ENCODE measurements at regions not wholly inside any gene's neighbourhood (a gene's known extent, or its start where the extent isn't known, plus 50 kb on each side); places are given as distances from the start of the nearest gene placed in this dataset.

DNA sequence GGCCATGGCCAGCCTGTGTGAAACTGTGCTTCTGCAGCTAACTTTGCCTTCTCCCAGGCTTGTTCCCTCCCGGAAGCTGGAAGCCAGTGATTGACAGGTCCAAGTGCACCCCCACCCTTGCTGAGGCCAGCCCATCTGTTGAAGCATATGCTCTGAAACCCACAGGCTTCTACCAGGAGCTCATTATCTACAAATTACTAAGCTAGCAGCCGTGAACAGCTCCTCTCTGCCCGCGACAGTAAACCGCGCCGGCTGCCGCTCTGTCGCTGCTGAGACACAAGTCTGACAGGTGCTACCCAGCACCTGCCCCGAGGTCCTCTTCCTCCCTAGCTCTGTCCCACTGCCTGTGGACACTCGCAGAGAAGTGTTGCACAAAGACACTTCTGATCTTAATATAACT lies 490.9 kb downstream of the GADD45G start:
- no peaks in the 10 kb centered on the region for H3K4me1 ChIP-seq (ENCODE audit: control insufficient read depth in 2 of 2, insufficient read depth in 2 of 2, low read length in 1 of 2)
- no peaks in the 10 kb centered on the region for H3K36me3 ChIP-seq (ENCODE audit: control insufficient read depth in 2 of 2, insufficient read depth in 2 of 2, low read length in 1 of 2)
- H3K27ac ChIP-seq (ENCODE audit: low read depth in 2 of 2, low read length in 1 of 2), result no peak overlapping the region
- H3K27me3 ChIP-seq (ENCODE audit: control insufficient read depth in 1 of 2, insufficient read depth in 2 of 2, low read length in 2 of 2), result no peaks in the 10 kb centered on the region
- WGBS, 2 donors, result 58 to 64% methylated on average over 11 of the region's 11 CpGs
- H3K9me3 ChIP-seq (ENCODE audit: control insufficient read depth in 2 of 2, insufficient read depth in 1 of 2, low read depth in 1 of 2, low read length in 1 of 2), result no peaks in the 10 kb centered on the region
- H3K4me3 ChIP-seq (ENCODE audit: low read depth in 1 of 2, low read length in 2 of 2), result no peak overlapping the region

DNA sequence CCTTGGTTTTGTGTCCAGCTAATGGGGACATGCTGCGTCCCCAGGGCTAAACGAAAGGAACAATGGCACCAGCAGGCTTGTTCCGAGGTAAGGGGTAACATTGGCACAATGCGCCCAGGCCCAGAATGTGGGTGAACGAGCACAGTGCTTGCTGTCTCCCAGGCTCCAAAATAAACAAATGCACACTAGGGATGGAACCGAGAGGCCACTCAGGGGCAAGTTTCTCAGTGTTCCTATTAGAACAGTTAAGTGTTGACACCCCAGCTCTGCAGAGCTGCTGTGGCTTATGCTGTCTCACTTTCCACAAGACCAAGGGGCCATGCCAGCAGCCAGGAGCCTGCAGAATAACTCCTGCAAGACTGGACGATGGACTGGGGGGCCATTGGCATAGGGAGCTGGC lies 492.4 kb downstream of the GADD45G start:
- Histone ChIP-seq H3K9me3 (ENCODE audit: control insufficient read depth in 2 of 2, insufficient read depth in 1 of 2, low read depth in 1 of 2, low read length in 1 of 2) (no peaks in the 10 kb centered on the region), H3K27ac (ENCODE audit: low read depth in 2 of 2, low read length in 1 of 2) (no peak overlapping the region), H3K27me3 (ENCODE audit: control insufficient read depth in 1 of 2, insufficient read depth in 2 of 2, low read length in 2 of 2) (no peaks in the 10 kb centered on the region), H3K4me1 (ENCODE audit: control insufficient read depth in 2 of 2, insufficient read depth in 2 of 2, low read length in 1 of 2) (no peaks in the 10 kb centered on the region), H3K4me3 (ENCODE audit: low read depth in 1 of 2, low read length in 2 of 2) (no peak overlapping the region), H3K36me3 (ENCODE audit: control insufficient read depth in 2 of 2, insufficient read depth in 2 of 2, low read length in 1 of 2) (no peaks in the 10 kb centered on the region)
- 85 to 88% methylated on average over 7 of the region's 7 CpGs for WGBS, 2 donors

DNA sequence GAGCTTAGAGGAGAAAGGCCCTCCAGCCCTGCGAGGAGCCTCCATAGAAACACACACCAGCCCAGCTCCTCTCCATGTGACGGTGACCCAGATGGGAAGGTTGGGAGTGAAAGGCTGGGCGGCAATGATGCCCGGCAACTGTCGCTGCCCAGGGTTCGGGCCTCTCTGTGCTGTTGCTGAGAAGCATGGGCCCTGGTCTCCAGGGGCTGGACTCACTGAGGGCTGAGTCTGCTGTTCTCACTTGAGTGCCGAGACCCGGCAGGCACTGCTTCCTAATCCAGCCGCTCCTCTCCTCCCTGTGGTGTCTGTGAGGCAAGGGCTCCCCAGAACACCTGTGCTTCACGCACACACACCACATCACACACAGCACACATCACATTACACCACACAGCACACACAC lies 493.6 kb downstream of the GADD45G start:
- no peak overlapping the region for H3K4me3 ChIP-seq (ENCODE audit: low read depth in 1 of 2, low read length in 2 of 2)
- H3K27ac ChIP-seq (ENCODE audit: low read depth in 2 of 2, low read length in 1 of 2), result no peak overlapping the region
- no peaks in the 10 kb centered on the region for H3K4me1 ChIP-seq (ENCODE audit: control insufficient read depth in 2 of 2, insufficient read depth in 2 of 2, low read length in 1 of 2)
- no peaks in the 10 kb centered on the region for H3K27me3 ChIP-seq (ENCODE audit: control insufficient read depth in 1 of 2, insufficient read depth in 2 of 2, low read length in 2 of 2)
- 88 to 97% methylated on average over 10 of the region's 10 CpGs for WGBS, 2 donors
- no peaks in the 10 kb centered on the region for H3K9me3 ChIP-seq (ENCODE audit: control insufficient read depth in 2 of 2, insufficient read depth in 1 of 2, low read depth in 1 of 2, low read length in 1 of 2)
- no peaks in the 10 kb centered on the region for H3K36me3 ChIP-seq (ENCODE audit: control insufficient read depth in 2 of 2, insufficient read depth in 2 of 2, low read length in 1 of 2)

DNA sequence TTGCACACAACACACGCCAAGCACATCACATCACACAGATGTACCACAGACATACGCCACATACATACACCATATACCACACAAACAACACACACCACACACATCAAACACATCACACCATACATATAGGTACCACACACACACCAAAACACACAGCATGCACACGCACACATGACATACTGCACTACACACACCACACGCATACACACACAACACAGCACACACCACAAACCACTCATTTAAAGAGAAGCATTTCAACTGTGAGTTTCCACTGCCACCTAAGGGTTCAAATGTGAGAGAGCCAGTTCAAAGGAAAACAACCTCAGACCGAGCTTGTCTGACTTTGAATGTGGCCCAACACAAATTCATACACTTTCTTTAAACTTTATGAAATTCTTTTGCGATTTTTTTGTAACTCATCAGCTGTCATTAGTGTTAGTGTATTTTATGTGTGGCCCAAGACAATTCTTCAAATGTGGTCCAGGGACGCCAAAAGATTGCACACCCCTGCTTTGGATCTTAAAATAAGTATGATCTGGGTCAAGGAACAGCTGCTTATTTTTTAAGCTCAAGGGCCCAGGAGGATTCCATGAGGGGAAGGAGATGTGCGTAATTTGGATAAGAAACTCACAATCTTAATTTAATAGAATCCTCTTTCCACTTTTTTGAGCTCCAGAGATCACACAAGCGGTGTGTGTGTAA lies 494.6 kb downstream of the GADD45G start:
- WGBS, 2 donors, result 65 to 67% methylated on average over 9 of the region's 9 CpGs
- Histone ChIP-seq H3K4me1 (ENCODE audit: control insufficient read depth in 2 of 2, insufficient read depth in 2 of 2, low read length in 1 of 2) (no peaks in the 10 kb centered on the region), H3K4me3 (ENCODE audit: low read depth in 1 of 2, low read length in 2 of 2) (no peak overlapping the region), H3K36me3 (ENCODE audit: control insufficient read depth in 2 of 2, insufficient read depth in 2 of 2, low read length in 1 of 2) (no peaks in the 10 kb centered on the region), H3K9me3 (ENCODE audit: control insufficient read depth in 2 of 2, insufficient read depth in 1 of 2, low read depth in 1 of 2, low read length in 1 of 2) (no peaks in the 10 kb centered on the region), H3K27me3 (ENCODE audit: control insufficient read depth in 1 of 2, insufficient read depth in 2 of 2, low read length in 2 of 2) (no peaks in the 10 kb centered on the region), H3K27ac (ENCODE audit: low read depth in 2 of 2, low read length in 1 of 2) (no peak overlapping the region)

DNA sequence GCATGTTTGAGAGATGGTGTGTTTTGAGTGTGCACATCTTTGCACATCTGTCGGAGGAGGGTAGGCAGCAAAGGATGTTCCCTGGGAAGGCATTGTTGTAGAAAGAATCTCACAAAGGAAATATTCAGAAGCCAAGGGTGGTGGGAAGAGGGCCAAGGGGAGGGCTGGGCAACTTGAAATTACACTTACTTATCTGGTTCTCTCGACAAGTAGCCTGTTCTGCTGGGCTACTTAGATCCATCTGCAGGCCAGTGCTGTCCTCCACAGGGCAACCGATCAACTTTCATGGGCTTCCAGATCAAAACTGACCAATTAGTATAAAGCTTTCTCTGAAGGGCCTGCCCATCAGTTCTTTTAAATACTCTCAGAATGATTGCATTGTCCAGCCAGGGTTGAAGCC lies 495.2 kb downstream of the GADD45G start:
- Histone ChIP-seq H3K4me3 (ENCODE audit: low read depth in 1 of 2, low read length in 2 of 2) (no peak overlapping the region), H3K36me3 (ENCODE audit: control insufficient read depth in 2 of 2, insufficient read depth in 2 of 2, low read length in 1 of 2) (no peaks in the 10 kb centered on the region), H3K9me3 (ENCODE audit: control insufficient read depth in 2 of 2, insufficient read depth in 1 of 2, low read depth in 1 of 2, low read length in 1 of 2) (no peaks in the 10 kb centered on the region), H3K27ac (ENCODE audit: low read depth in 2 of 2, low read length in 1 of 2) (no peak overlapping the region), H3K4me1 (ENCODE audit: control insufficient read depth in 2 of 2, insufficient read depth in 2 of 2, low read length in 1 of 2) (no peaks in the 10 kb centered on the region), H3K27me3 (ENCODE audit: control insufficient read depth in 1 of 2, insufficient read depth in 2 of 2, low read length in 2 of 2) (no peaks in the 10 kb centered on the region)
- WGBS, 2 donors, result 64 to 65% methylated on average over 3 of the region's 3 CpGs

DNA sequence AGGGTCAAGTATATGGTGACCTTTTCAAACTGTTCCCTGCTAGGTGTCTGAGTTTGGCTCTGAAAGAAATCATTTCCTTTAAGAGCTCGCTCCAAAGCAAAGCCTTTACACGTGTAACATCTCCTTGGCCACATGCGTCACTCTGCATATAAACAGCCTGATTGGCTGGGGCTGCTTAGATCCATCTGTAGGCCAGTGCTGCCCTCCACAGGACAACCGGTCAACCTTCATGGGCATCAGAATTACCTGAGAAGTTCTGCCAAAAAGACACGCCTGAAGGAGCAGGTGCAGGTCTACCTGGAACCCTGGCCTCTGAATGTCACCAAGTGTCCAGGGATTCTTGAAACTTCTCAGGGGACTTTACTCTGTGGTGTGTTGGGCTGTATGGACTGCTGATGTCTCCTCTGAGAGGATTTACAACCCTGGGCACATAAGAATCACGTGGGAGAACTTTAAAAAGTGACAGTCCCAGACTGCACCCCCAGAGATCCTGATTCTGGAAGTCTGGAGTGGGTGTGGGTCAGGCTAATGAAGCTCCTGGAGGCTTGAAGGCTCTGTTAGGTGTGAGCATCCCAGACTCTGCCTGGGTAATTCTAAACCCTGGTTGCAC lies 497.6 kb downstream of the GADD45G start:
- H3K4me3 ChIP-seq (ENCODE audit: low read depth in 1 of 2, low read length in 2 of 2), result no peak overlapping the region
- H3K36me3 ChIP-seq (ENCODE audit: control insufficient read depth in 2 of 2, insufficient read depth in 2 of 2, low read length in 1 of 2), result no peaks in the 10 kb centered on the region
- no peaks in the 10 kb centered on the region for H3K4me1 ChIP-seq (ENCODE audit: control insufficient read depth in 2 of 2, insufficient read depth in 2 of 2, low read length in 1 of 2)
- WGBS, 2 donors, result 12 to 14% methylated on average over 6 of the region's 6 CpGs
- H3K27ac ChIP-seq (ENCODE audit: low read depth in 2 of 2, low read length in 1 of 2), result no peak overlapping the region
- H3K9me3 ChIP-seq (ENCODE audit: control insufficient read depth in 2 of 2, insufficient read depth in 1 of 2, low read depth in 1 of 2, low read length in 1 of 2), result no peaks in the 10 kb centered on the region
- no peaks in the 10 kb centered on the region for H3K27me3 ChIP-seq (ENCODE audit: control insufficient read depth in 1 of 2, insufficient read depth in 2 of 2, low read length in 2 of 2)

DNA sequence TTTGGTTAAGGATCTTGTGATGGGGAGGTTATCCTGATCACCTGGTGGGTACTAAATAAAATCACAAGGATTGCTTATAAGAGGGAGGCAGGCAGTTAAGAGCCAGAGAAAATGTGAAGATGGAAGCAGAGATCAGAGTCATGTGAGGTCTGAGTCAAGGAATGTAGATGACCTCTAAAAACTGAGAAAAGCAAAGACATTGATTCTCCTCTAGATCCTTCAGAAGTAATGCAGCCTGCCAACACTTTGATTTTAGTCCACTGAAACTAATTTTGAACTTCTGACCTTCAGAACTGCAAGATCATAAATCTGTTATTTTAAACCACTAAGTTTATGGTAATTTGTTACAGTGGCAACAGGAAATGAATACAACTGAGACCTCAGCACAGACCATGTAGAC lies 499.0 kb downstream of the GADD45G start:
- Histone ChIP-seq H3K4me3 (ENCODE audit: low read depth in 1 of 2, low read length in 2 of 2) (no peak overlapping the region), H3K4me1 (ENCODE audit: control insufficient read depth in 2 of 2, insufficient read depth in 2 of 2, low read length in 1 of 2) (no peaks in the 10 kb centered on the region), H3K9me3 (ENCODE audit: control insufficient read depth in 2 of 2, insufficient read depth in 1 of 2, low read depth in 1 of 2, low read length in 1 of 2) (no peaks in the 10 kb centered on the region), H3K36me3 (ENCODE audit: control insufficient read depth in 2 of 2, insufficient read depth in 2 of 2, low read length in 1 of 2) (no peaks in the 10 kb centered on the region), H3K27me3 (ENCODE audit: control insufficient read depth in 1 of 2, insufficient read depth in 2 of 2, low read length in 2 of 2) (no peaks in the 10 kb centered on the region), H3K27ac (ENCODE audit: low read depth in 2 of 2, low read length in 1 of 2) (no peak overlapping the region)

DNA sequence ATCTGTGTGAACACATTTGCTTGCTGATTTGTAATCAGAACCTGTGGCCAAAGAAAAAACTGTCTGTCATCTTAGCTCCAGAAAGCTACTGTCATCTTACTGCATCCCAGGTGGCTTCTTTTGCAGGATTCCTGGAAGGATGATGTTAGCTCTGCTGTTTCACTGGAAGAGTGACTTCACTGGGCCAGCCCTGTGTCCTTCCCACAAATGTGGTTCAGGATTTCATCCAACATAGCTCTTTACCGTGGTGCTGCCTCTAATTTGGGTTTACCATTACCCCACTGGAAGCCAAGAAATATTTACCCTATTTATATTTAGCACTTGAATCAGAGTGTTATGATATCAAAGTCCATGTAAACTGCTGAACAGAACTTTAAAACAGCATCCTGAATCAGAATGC lies 501.0 kb downstream of the GADD45G start:
- Histone ChIP-seq H3K27ac (ENCODE audit: low read depth in 2 of 2, low read length in 1 of 2) (no peak overlapping the region), H3K4me3 (ENCODE audit: low read depth in 1 of 2, low read length in 2 of 2) (no peak overlapping the region), H3K9me3 (ENCODE audit: control insufficient read depth in 2 of 2, insufficient read depth in 1 of 2, low read depth in 1 of 2, low read length in 1 of 2) (no peaks in the 10 kb centered on the region), H3K36me3 (ENCODE audit: control insufficient read depth in 2 of 2, insufficient read depth in 2 of 2, low read length in 1 of 2) (no peaks in the 10 kb centered on the region), H3K27me3 (ENCODE audit: control insufficient read depth in 1 of 2, insufficient read depth in 2 of 2, low read length in 2 of 2) (no peaks in the 10 kb centered on the region), H3K4me1 (ENCODE audit: control insufficient read depth in 2 of 2, insufficient read depth in 2 of 2, low read length in 1 of 2) (no peaks in the 10 kb centered on the region)
- 40% methylated on average over 1 of the region's 1 CpG for WGBS, 2 donors

DNA sequence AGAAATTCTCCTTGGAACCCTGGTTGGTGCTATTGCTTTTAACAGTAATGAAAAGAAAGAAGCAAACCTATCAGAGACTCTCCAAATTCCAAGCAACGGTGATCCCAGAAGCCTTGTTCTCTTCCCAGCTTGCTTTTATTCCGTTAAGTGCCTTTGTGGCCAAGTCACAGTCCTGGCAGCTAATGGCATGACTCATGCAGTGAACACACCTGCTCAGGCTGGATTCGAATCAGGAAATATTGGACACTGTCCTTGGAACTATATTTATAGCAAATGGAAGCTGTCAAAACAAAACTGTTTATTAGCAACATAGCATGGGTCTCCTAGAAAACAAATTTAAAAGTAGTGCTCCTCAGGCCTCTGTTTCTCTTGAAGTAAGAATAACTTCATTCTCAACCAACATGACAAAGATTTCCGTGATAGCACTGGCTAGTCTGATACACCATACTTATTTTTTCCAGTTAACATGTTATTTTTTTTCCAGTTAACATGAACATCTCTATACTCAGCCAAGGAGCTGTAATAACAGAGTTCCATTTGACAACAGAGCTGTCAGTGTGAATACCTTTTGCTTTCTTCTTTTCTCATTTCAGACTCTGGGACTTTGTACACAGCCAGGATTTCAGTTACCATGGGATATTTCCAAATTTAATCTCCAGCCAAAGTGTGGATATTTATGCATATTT lies 502.4 kb downstream of the GADD45G start:
- H3K27me3 ChIP-seq (ENCODE audit: control insufficient read depth in 1 of 2, insufficient read depth in 2 of 2, low read length in 2 of 2), result no peaks in the 10 kb centered on the region
- H3K27ac ChIP-seq (ENCODE audit: low read depth in 2 of 2, low read length in 1 of 2), result no peak overlapping the region
- H3K36me3 ChIP-seq (ENCODE audit: control insufficient read depth in 2 of 2, insufficient read depth in 2 of 2, low read length in 1 of 2), result no peaks in the 10 kb centered on the region
- no peaks in the 10 kb centered on the region for H3K4me1 ChIP-seq (ENCODE audit: control insufficient read depth in 2 of 2, insufficient read depth in 2 of 2, low read length in 1 of 2)
- no peak overlapping the region for H3K4me3 ChIP-seq (ENCODE audit: low read depth in 1 of 2, low read length in 2 of 2)
- WGBS, 2 donors, result 17 to 30% methylated on average over 4 of the region's 4 CpGs
- H3K9me3 ChIP-seq (ENCODE audit: control insufficient read depth in 2 of 2, insufficient read depth in 1 of 2, low read depth in 1 of 2, low read length in 1 of 2), result no peaks in the 10 kb centered on the region
